IMR-90 (cell line): ENCODE measurements at regions not wholly inside any gene's neighbourhood (a gene's known extent, or its start where the extent isn't known, plus 50 kb on each side); places are given as distances from the start of the nearest gene placed in this dataset.

ENCODE experiments used
- ATAC-seq: fragments of 200-7000 bp; cut with Tn5 transposase; 2 replicates; pipeline ENCODE4 v1.9.1; 2020; ENCODE audit warnings: low read depth, mild to moderate bottlenecking, moderate library complexity
- BruUV-seq: library from RNA; stranded (reverse); fragments of 400-500 nt; replicated peaks from 2 replicates; lab custom pipeline; 2021; lab: Mats Ljungman, UMichigan
- CTCF ChIA-PET: fragments of 300-600 bp; formaldehyde crosslinking; extraction: SDS; loops from one replicate; lab custom pipeline; 2021; ENCODE audit warnings: antibody characterized with exemption; lab: Yijun Ruan, JAX
- POLR2A ChIA-PET: fragments of 300-600 bp; sonication (Branson Sonifier 250); formaldehyde crosslinking; loops from one replicate; lab custom pipeline; 2022; ENCODE audit warnings: antibody characterized with exemption; ENCODE audit not compliant: unreplicated experiment; lab: Charles Lee
- DNase-seq: peaks from one replicate; pipeline ENCODE4 v3.0.0; 2013
- H2AFZ ChIP-seq: replicated peaks from 2 replicates; pipeline ENCODE3; 2013; ENCODE audit warnings: low read length, mild to moderate bottlenecking; ENCODE audit not compliant: poor library complexity
- H2AK5ac ChIP-seq: 2 replicates; pipeline ENCODE4 v1.6.1; 2013; ENCODE audit warnings: low read depth, low read length, inconsistent platforms
- H2AK9ac ChIP-seq: replicated peaks from 2 replicates; pipeline ENCODE3; 2013; ENCODE audit warnings: mild to moderate bottlenecking, low read depth, low read length, moderate library complexity; ENCODE audit not compliant: poor library complexity
- H2BK120ac ChIP-seq: 2 replicates; pipeline ENCODE4 v1.6.1; 2013; ENCODE audit warnings: low read depth, low read length, inconsistent platforms
- H2BK15ac ChIP-seq: 3 replicates; pipeline ENCODE4 v1.6.1; 2013; ENCODE audit warnings: low read depth, low read length, inconsistent platforms
- H2BK20ac ChIP-seq: 2 replicates; pipeline ENCODE4 v1.6.1; 2013; ENCODE audit warnings: low read depth, mild to moderate bottlenecking, inconsistent platforms, low read length, moderate library complexity
- H2BK5ac ChIP-seq: 2 replicates; pipeline ENCODE4 v1.6.1; 2013; ENCODE audit warnings: mild to moderate bottlenecking, low read depth, low read length, inconsistent platforms; ENCODE audit not compliant: poor library complexity, severe bottlenecking
- H3K14ac ChIP-seq: replicated peaks from 2 replicates; pipeline ENCODE4 v1.6.1; 2013; ENCODE audit warnings: low read depth, low read length, inconsistent platforms
- H3K18ac ChIP-seq: 2 replicates; pipeline ENCODE4 v1.6.1; 2013; ENCODE audit warnings: low read depth, low read length, control low read depth
- H3K23ac ChIP-seq: 2 replicates; pipeline ENCODE4 v1.6.1; 2013; ENCODE audit warnings: low read depth, low read length, inconsistent platforms
- H3K27ac ChIP-seq: 2 replicates; pipeline ENCODE4 v1.5.1; 2013; ENCODE audit warnings: mild to moderate bottlenecking, control low read depth, low read length; ENCODE audit not compliant: insufficient read depth
- H3K27me3 ChIP-seq: 2 replicates; pipeline ENCODE4 v1.6.1; 2013; ENCODE audit warnings: low read length; ENCODE audit not compliant: control insufficient read depth, insufficient read depth
- H3K36me3 ChIP-seq: 2 replicates; pipeline ENCODE4 v1.6.1; 2013; ENCODE audit warnings: low read length, mixed read lengths; ENCODE audit not compliant: control insufficient read depth, insufficient read depth
- H3K4ac ChIP-seq: 2 replicates; pipeline ENCODE4 v1.6.1; 2013; ENCODE audit warnings: low read depth, low read length, inconsistent platforms
- H3K4me1 ChIP-seq: 2 replicates; pipeline ENCODE4 v1.6.1; 2013; ENCODE audit warnings: low read length, mixed read lengths; ENCODE audit not compliant: control insufficient read depth, insufficient read depth
- H3K4me2 ChIP-seq: 2 replicates; pipeline ENCODE4 v1.6.1; 2013; ENCODE audit warnings: low read depth, mild to moderate bottlenecking, control low read depth, low read length, moderate library complexity
- H3K4me3 ChIP-seq: 2 replicates; pipeline ENCODE4 v1.5.1; 2013; ENCODE audit warnings: low read depth, mild to moderate bottlenecking, control low read depth, low read length, moderate library complexity; ENCODE audit not compliant: insufficient read depth
- H3K56ac ChIP-seq: 2 replicates; pipeline ENCODE4 v1.6.1; 2013; ENCODE audit warnings: low read length, inconsistent platforms; ENCODE audit not compliant: insufficient read depth; ENCODE audit errors: extremely low read depth
- H3K79me1 ChIP-seq, 2 experiments: 2 replicates each; pipeline ENCODE4 v1.6.1; 2013; ENCODE audit warnings: low read length in 2 of 2, inconsistent platforms in 1 of 2, low read depth in 1 of 2
- H3K9ac ChIP-seq: 2 replicates; pipeline ENCODE4 v1.6.1; 2013; ENCODE audit warnings: low read depth, low read length, control low read depth
- H3K9me1 ChIP-seq: 2 replicates; pipeline ENCODE4 v1.6.1; 2013; ENCODE audit warnings: low read length, inconsistent platforms; ENCODE audit not compliant: insufficient read depth
- H3K9me3 ChIP-seq: 2 replicates; pipeline ENCODE4 v1.6.1; 2013; ENCODE audit warnings: low read length; ENCODE audit not compliant: control insufficient read depth, insufficient read depth
- H4K20me1 ChIP-seq: 2 replicates; pipeline ENCODE4 v1.6.1; 2013; ENCODE audit warnings: low read length, inconsistent platforms; ENCODE audit not compliant: insufficient read depth
- H4K5ac ChIP-seq: 2 replicates; pipeline ENCODE4 v1.6.1; 2013; ENCODE audit warnings: mild to moderate bottlenecking, low read depth, low read length, control low read depth
- H4K8ac ChIP-seq, 2 experiments: 2 replicates each; pipeline ENCODE4 v1.6.1; 2013; ENCODE audit warnings: low read depth in 2 of 2, low read length in 2 of 2, control low read depth in 1 of 2, inconsistent platforms in 1 of 2
- H4K91ac ChIP-seq: 2 replicates; pipeline ENCODE4 v1.6.1; 2013; ENCODE audit warnings: low read depth, low read length, inconsistent platforms; ENCODE audit not compliant: insufficient read depth
- BHLHE40 ChIP-seq: fragments of 150-350 bp; IDR thresholded peaks from 2 replicates; pipeline ENCODE4 v1.6.1; 2016; ENCODE audit warnings: mild to moderate bottlenecking, low read depth, low read length
- CEBPB ChIP-seq: IDR thresholded peaks from 2 replicates; pipeline ENCODE4 v1.6.1; 2012; ENCODE audit warnings: low read depth, low read length, improper control_type of control experiment
- CHD1 ChIP-seq: IDR thresholded peaks from 2 replicates; pipeline ENCODE4 v1.6.1; 2012; ENCODE audit warnings: low read depth, low read length, improper control_type of control experiment
- ELK1 ChIP-seq: fragments of 150-350 bp; IDR thresholded peaks from 2 replicates; pipeline ENCODE4 v1.6.1; 2016; ENCODE audit warnings: low read depth, mild to moderate bottlenecking, low read length, moderate library complexity, borderline replicate concordance
- FOS ChIP-seq: fragments of 150-350 bp; IDR thresholded peaks from 2 replicates; pipeline ENCODE4 v1.6.1; 2016; ENCODE audit warnings: low read depth, low read length
- MAFK ChIP-seq: IDR thresholded peaks from 2 replicates; pipeline ENCODE4 v1.6.1; 2012; ENCODE audit warnings: low read depth, low read length, improper control_type of control experiment
- MAZ ChIP-seq: IDR thresholded peaks from 2 replicates; pipeline ENCODE4 v1.6.1; 2012; ENCODE audit warnings: low read depth, mild to moderate bottlenecking, low read length, improper control_type of control experiment, moderate library complexity, borderline replicate concordance
- MXI1 ChIP-seq: IDR thresholded peaks from 2 replicates; pipeline ENCODE4 v1.6.1; 2012; ENCODE audit warnings: low read depth, mild to moderate bottlenecking, low read length, moderate library complexity, borderline replicate concordance
- NFE2L2 ChIP-seq: fragments of 150-350 bp; IDR thresholded peaks from 2 replicates; pipeline ENCODE4 v1.6.1; 2016; ENCODE audit warnings: low read depth, mild to moderate bottlenecking, low read length
- POLR2A ChIP-seq: IDR thresholded peaks from 2 replicates; pipeline ENCODE4 v1.6.1; 2012; ENCODE audit warnings: mild to moderate bottlenecking, low read depth, low read length
- RAD21 ChIP-seq: IDR thresholded peaks from 2 replicates; pipeline ENCODE4 v1.6.1; 2012; ENCODE audit warnings: low read length, improper control_type of control experiment
- RCOR1 ChIP-seq: IDR thresholded peaks from 2 replicates; pipeline ENCODE4 v1.6.1; 2012; ENCODE audit warnings: mild to moderate bottlenecking, low read length, improper control_type of control experiment; ENCODE audit not compliant: insufficient replicate concordance
- RFX5 ChIP-seq: IDR thresholded peaks from 2 replicates; pipeline ENCODE4 v1.8.0; 2012; ENCODE audit warnings: low read depth, mild to moderate bottlenecking, low read length, moderate library complexity
- SMC3 ChIP-seq: fragments of 150-350 bp; IDR thresholded peaks from 2 replicates; pipeline ENCODE4 v1.6.1; 2016; ENCODE audit warnings: low read depth, mild to moderate bottlenecking, antibody characterized with exemption, low read length, moderate library complexity
- USF2 ChIP-seq: fragments of 150-350 bp; IDR thresholded peaks from 2 replicates; pipeline ENCODE4 v1.6.1; 2017; ENCODE audit warnings: mild to moderate bottlenecking, antibody characterized with exemption, low read length, low read depth
- dilution Hi-C: fragments of 300-500 bp; cut with HindIII; formaldehyde crosslinking; loops from one replicate; pipeline ENCODE4 v1.14.3; 2018; ENCODE audit warnings: low sequenced_read_pairs; ENCODE audit not compliant: unreplicated experiment
- in situ Hi-C: fragments of 300-500 bp; cut with MboI; formaldehyde crosslinking; loops from 3 replicates; pipeline ENCODE4 v1.14.3; 2019; ENCODE audit warnings: low sequenced_read_pairs, inconsistent platforms, mixed read lengths
- intact Hi-C: fragments of 100-400 bp; cut with micrococcal nuclease; formaldehyde crosslinking; loops from 2 replicates; pipeline ENCODE4 v1.10.0; 2022
- TF ChIP-seq, protein P1 (sequence below): conservative IDR thresholded peaks from 2 replicates; pipeline ENCODE4 v1.5.1; 2012; ENCODE audit warnings: mild to moderate bottlenecking, low read depth, low read length, improper control_type of control experiment

DNA sequence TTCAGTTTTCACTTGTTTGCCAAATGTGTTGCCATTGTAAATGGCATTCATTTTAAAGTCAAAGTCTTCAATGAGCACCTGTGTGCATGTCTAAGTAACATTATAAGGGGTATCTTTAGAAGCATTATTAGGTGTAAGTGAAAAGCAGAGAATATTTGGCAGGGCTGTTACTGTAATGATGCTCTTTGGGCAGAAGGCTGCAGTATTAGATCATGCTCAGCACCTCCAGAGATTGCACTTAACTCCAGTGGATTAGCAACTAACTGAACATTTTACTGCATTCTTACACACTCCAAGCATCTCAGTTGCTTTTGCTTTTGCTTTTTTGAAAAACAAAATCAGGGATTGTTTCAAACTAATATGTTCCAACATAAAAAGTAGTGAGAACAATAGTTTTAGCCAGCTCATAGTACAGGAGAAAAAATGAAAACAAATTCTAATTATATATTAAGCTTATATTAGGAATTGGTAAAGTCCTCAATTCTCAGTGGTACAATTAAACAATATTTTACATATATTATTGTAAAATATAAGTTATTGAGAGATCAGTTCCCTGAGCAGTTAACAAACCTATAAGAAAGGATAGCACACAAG, 1740.9 kb upstream of the CDH9 start:
- H3K56ac ChIP-seq, result no peak overlapping the region
- H2BK15ac ChIP-seq, result no peak overlapping the region
- no peak overlapping the region for H3K4ac ChIP-seq
- BruUV-seq, result no TSS peak
- no peaks in the 10 kb centered on the region for H4K20me1 ChIP-seq
- dilution Hi-C loops (no loop called here), intact Hi-C loops (no loop called here), in situ Hi-C loops (no loop called here)
- H3K36me3 ChIP-seq, result no peaks in the 10 kb centered on the region
- no peak overlapping the region for H3K23ac ChIP-seq
- H3K27me3 ChIP-seq, result no peaks in the 10 kb centered on the region
- H2AK9ac ChIP-seq, result no peak overlapping the region
- no peak overlapping the region for H4K8ac ChIP-seq
- H2AK5ac ChIP-seq, result no peak overlapping the region
- H3K9ac ChIP-seq, result no peak overlapping the region
- POLR2A ChIA-PET, result no interaction called here
- no peak overlapping the region for H2BK120ac ChIP-seq
- no peaks in the 10 kb centered on the region for H3K79me1 ChIP-seq
- H2BK20ac ChIP-seq, result no peak overlapping the region
- no peak overlapping the region for H3K18ac ChIP-seq
- no peak overlapping the region for H4K91ac ChIP-seq
- H3K27ac ChIP-seq, result no peak overlapping the region
- H3K9me1 ChIP-seq, result no peaks in the 10 kb centered on the region
- H3K14ac ChIP-seq, result no peak overlapping the region
- H2BK5ac ChIP-seq, result no peak overlapping the region
- no peak overlapping the region for H3K4me2 ChIP-seq
- no peak overlapping the region for H2AFZ ChIP-seq
- no peak for ATAC-seq
- H4K5ac ChIP-seq, result no peak overlapping the region
- TF ChIP-seq, protein P1, sequence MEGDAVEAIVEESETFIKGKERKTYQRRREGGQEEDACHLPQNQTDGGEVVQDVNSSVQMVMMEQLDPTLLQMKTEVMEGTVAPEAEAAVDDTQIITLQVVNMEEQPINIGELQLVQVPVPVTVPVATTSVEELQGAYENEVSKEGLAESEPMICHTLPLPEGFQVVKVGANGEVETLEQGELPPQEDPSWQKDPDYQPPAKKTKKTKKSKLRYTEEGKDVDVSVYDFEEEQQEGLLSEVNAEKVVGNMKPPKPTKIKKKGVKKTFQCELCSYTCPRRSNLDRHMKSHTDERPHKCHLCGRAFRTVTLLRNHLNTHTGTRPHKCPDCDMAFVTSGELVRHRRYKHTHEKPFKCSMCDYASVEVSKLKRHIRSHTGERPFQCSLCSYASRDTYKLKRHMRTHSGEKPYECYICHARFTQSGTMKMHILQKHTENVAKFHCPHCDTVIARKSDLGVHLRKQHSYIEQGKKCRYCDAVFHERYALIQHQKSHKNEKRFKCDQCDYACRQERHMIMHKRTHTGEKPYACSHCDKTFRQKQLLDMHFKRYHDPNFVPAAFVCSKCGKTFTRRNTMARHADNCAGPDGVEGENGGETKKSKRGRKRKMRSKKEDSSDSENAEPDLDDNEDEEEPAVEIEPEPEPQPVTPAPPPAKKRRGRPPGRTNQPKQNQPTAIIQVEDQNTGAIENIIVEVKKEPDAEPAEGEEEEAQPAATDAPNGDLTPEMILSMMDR, result no peak
- TF ChIP-seq BHLHE40, result no peak
- no peak for TF ChIP-seq USF2
- TF ChIP-seq ELK1, result no peak
- no peak for TF ChIP-seq NFE2L2
- no peak for TF ChIP-seq MAFK
- TF ChIP-seq SMC3, result no peak
- TF ChIP-seq RAD21, result no peak
- no peak for TF ChIP-seq FOS
- no peak for TF ChIP-seq RCOR1
- TF ChIP-seq MXI1, result no peak
- TF ChIP-seq MAZ, result no peak
- TF ChIP-seq POLR2A, result no peak
- no peak for TF ChIP-seq CHD1
- no peak for TF ChIP-seq RFX5
- no peak for TF ChIP-seq CEBPB
- no peak overlapping the region for H3K4me3 ChIP-seq
- H3K4me1 ChIP-seq, result no peaks in the 10 kb centered on the region
- DNase-seq, result no peak
- CTCF ChIA-PET, result no interaction called here
- H3K9me3 ChIP-seq, result peaks cover 6% of the 10 kb centered on the region
